Keratinocyte (primary cell): ENCODE measurements at regions not wholly inside any gene's neighbourhood (a gene's known extent, or its start where the extent isn't known, plus 50 kb on each side); places are given as distances from the start of the nearest gene placed in this dataset.

Experiments used
- CTCF ChIP-seq, 3 experiments: IDR thresholded peaks in 1 of 3; conservative IDR thresholded peaks in 1 of 3; optimal IDR thresholded peaks in 1 of 3; 2 replicates in 2 of 3; 3 replicates in 1 of 3; pipeline versions ENCODE3 to v1.5.1; 2011; ENCODE audit warnings: low read length in 3 of 3, mild to moderate bottlenecking in 3 of 3, moderate library complexity in 2 of 3, control low read depth in 1 of 3, inconsistent platforms in 1 of 3; ENCODE audit not compliant: insufficient read depth in 2 of 3; ENCODE audit errors: extremely low read depth in 1 of 3
- EZH2 ChIP-seq: IDR thresholded peaks from one replicate; pipeline ENCODE4 v1.6.1; 2012; ENCODE audit warnings: inconsistent platforms, mild to moderate bottlenecking, low read length, moderate library complexity

GRCh38 chr11:111123463-111124398, 121.8 kb upstream of the POU2AF2 start:
- TF ChIP-seq CTCF (optimal IDR thresholded peaks at IDR 0.05 in 1 of 3, IDR thresholded peaks at IDR 0.05 in 1 of 3, conservative IDR thresholded peaks at IDR 0.05 in 1 of 3; ENCODE audit: extremely low read depth in 1 of 3, insufficient read depth in 2 of 3, low read length in 3 of 3) (no peak), EZH2 (no peak)
